Pancreas (tissue), 10 donors: ENCODE measurements at regions not wholly inside any gene's neighbourhood (a gene's known extent, or its start where the extent isn't known, plus 50 kb on each side); places are given as distances from the start of the nearest gene placed in this dataset.
A peak's percentile ranks its signal among the peaks of the same experiment; 100 is the strongest.

Experiments
- ATAC-seq, 4 donors: fragments of 200-7000 bp; cut with Tn5 transposase; one replicate each; pipeline versions ENCODE4 v1.8.0 to v1.9.1; 2020; ENCODE audit warnings: mild to moderate bottlenecking in 4 of 4, moderate library complexity in 4 of 4
- DNase-seq, 6 donors: peaks; one replicate each; pipeline ENCODE4 v3.0.0-alpha.2; 2020
- FAIRE-seq: peaks from 2 replicates; lab custom pipeline; 2012; peaks lifted over from hg19 to GRCh38; lab: Jason Lieb, UNC
- H3K27ac ChIP-seq, 4 donors: fragments of 200-600 bp; sonication (generic); 1 replicate in 3 of 4; 2 replicates in 1 of 4; pipeline versions ENCODE4 v1.5.0 to v1.8.0; 2020
- H3K27me3 ChIP-seq, 4 donors: fragments of 200-600 bp; one replicate each; pipeline ENCODE4 v1.8.0; 2021
- H3K36me3 ChIP-seq, 3 donors: fragments of 200-600 bp; sonication (generic) in 1 of 3; one replicate each; pipeline versions ENCODE4 v1.5.0 to v1.8.0; 2020 to 2021
- H3K4me1 ChIP-seq, 3 donors: fragments of 200-600 bp; one replicate each; pipeline ENCODE4 v1.8.0; 2021
- H3K4me3 ChIP-seq, 4 donors: fragments of 200-600 bp; sonication (generic) in 2 of 4; one replicate each; pipeline versions ENCODE4 v1.5.0 to v1.8.0; 2020 to 2021
- H3K9me3 ChIP-seq, 4 donors: fragments of 200-600 bp; one replicate each; pipeline ENCODE4 v1.8.0; 2021
- WGBS, 2 donors: extraction: QIAGEN DNeasy Blood & Tissue Kit; methylation state at CpG; one replicate each; pipeline ENCODE4 v1.1.7; 2013; 5-methylcytosine and 5-hydroxymethylcytosine counted together
- intact Hi-C, 3 donors: fragments of 100-400 bp; cut with DNase I; formaldehyde crosslinking; loops; one replicate each; pipeline versions ENCODE4 v1.11.1 to v1.14.2; 2022
- TF ChIP-seq, protein P1 (sequence below), 4 donors: fragments of 200-600 bp; sonication (generic) in 3 of 4; IDR thresholded peaks; one replicate each; pipeline versions ENCODE4 v1.5.0 to v1.8.0; 2021; ENCODE audit warnings: antibody characterized with exemption in 4 of 4
- donor health status: healthy with polysubstance abuse.
- donor health status: DM: no; HTN: no; CAD: no; lungs with moderate emphysema.
- donor health status: DM: no; HTN: no; CAD: no.
- donor health status: control.
- donor health status: control.
- donor health status: Bipolar disorder and iron deficiency.
- donor health status: DM: yes; HTN: yes; CAD: no.
- donor health status: DM: no; HTN: no; CAD: no.
- donor health status: DM: no; HTN: no; CAD: no.
- donor health status: DM: yes; HTN: yes; CAD: no.

DNA sequence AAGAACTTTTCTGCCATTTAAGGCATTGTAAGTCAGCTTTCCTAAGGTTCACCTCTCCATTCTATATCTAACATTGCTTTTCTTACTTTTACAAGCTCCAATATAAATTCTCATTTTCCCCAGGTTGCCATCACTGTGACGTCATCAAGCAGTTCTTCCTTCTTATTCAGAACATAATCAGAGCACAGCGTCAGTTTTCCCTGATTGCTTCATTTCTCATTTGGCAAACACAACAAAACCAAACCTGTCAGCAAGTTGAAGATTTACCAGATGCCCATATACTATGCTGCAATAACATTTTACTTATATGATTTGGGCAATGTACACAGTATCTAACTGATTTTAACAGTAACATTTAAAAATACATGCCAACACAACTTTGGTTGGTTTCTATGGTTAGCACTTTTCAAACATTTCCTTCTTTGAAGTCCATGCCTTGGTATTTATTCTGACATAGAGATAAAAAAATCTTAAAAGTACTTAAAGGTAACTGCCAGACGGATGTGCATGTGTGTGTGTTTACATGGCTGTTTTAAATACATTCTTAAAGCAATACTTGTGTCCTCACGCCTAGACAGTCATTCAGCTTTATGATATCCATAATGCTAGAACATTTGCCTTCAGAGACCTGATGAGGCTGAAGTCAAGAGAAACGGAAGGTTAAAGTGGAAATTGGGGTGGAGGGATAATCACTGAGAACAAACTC, 264.0 kb downstream of the KLF12 start:
- intact Hi-C loops: no loop called here
- ATAC-seq (no peak), DNase-seq (no peak), FAIRE-seq (peak; percentile 29)
- no peak overlapping the region for H3K4me3 ChIP-seq
- no peaks in the 10 kb centered on the region for H3K36me3 ChIP-seq
- no peak overlapping the region for H3K27ac ChIP-seq
- H3K4me1 ChIP-seq: no peaks in the 10 kb centered on the region
- H3K9me3 ChIP-seq: no peaks in the 10 kb centered on the region
- WGBS, 2 donors: 42 to 50% methylated on average over 5 of the region's 5 CpGs
- H3K27me3 ChIP-seq: no peaks in the 10 kb centered on the region
- TF ChIP-seq, protein P1, sequence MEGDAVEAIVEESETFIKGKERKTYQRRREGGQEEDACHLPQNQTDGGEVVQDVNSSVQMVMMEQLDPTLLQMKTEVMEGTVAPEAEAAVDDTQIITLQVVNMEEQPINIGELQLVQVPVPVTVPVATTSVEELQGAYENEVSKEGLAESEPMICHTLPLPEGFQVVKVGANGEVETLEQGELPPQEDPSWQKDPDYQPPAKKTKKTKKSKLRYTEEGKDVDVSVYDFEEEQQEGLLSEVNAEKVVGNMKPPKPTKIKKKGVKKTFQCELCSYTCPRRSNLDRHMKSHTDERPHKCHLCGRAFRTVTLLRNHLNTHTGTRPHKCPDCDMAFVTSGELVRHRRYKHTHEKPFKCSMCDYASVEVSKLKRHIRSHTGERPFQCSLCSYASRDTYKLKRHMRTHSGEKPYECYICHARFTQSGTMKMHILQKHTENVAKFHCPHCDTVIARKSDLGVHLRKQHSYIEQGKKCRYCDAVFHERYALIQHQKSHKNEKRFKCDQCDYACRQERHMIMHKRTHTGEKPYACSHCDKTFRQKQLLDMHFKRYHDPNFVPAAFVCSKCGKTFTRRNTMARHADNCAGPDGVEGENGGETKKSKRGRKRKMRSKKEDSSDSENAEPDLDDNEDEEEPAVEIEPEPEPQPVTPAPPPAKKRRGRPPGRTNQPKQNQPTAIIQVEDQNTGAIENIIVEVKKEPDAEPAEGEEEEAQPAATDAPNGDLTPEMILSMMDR (IDR thresholded peaks at IDR 0.05): no peak

DNA sequence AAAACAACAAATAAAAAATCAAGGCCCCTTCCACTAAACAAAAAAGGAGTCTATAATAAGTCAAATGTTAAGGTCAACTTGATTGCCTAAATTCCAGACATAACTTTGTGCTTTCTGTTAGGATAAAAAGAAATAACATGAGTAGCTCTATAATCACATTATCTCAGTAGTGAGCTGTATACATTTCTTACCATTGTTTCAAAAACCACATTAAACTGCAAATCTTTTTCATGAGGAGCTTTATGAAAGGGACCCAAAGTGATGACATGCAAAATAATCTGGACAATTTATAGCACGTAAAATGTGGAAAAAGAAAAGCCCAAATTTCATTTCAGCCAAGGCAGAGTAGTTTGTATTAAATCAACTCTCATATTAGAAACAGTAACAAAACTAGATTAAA, 269.2 kb downstream of the KLF12 start:
- no peak for FAIRE-seq
- DNase-seq: no peak
- ATAC-seq: no peak

DNA sequence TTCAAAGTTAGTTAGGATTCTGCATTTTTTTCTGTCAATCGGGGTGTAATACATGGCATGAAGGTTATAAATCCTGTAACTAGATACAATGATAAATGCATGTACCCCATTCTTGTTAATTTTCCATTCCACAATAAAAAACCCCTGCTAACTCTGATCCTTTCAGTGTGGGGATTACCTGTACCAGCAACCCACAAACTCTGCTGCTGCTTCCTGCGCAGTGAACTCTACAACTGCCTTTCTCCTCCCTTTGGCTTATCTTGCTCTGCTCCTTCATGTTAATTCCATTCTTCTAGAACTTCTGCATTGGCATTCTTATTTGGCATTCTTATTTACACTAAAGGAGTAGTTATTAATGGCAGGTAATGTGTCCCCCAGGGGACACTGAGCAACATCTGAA, 273.1 kb downstream of the KLF12 start:
- no peaks in the 10 kb centered on the region for H3K4me1 ChIP-seq
- intact Hi-C loops: no loop called here
- no peak for ATAC-seq
- H3K9me3 ChIP-seq: peaks cover 0 to 4% (median 0%) of the 10 kb centered on the region in 4 donors
- no peak overlapping the region for H3K27ac ChIP-seq
- H3K27me3 ChIP-seq: no peaks in the 10 kb centered on the region
- no peak overlapping the region for H3K4me3 ChIP-seq
- no peaks in the 10 kb centered on the region for H3K36me3 ChIP-seq
- FAIRE-seq: no peak
- DNase-seq: no peak
- TF ChIP-seq, protein P1 (IDR thresholded peaks at IDR 0.05): no peak
- WGBS, 2 donors: 85 to 93% methylated on average over 2 of the region's 2 CpGs

More for the DNA sequence above, 269.2 kb downstream of the KLF12 start:
- intact Hi-C loops: no loop called here
- Histone ChIP-seq H3K27ac (no peak overlapping the region), H3K4me1 (no peaks in the 10 kb centered on the region), H3K36me3 (no peaks in the 10 kb centered on the region), H3K9me3 (peaks cover 0 to 4% (median 0%) of the 10 kb centered on the region in 4 donors), H3K27me3 (no peaks in the 10 kb centered on the region), H3K4me3 (no peak overlapping the region)
- WGBS, 2 donors: 85 to 92% methylated on average over 1 of the region's 1 CpG
- TF ChIP-seq, protein P1 (IDR thresholded peaks at IDR 0.05): no peak

DNA sequence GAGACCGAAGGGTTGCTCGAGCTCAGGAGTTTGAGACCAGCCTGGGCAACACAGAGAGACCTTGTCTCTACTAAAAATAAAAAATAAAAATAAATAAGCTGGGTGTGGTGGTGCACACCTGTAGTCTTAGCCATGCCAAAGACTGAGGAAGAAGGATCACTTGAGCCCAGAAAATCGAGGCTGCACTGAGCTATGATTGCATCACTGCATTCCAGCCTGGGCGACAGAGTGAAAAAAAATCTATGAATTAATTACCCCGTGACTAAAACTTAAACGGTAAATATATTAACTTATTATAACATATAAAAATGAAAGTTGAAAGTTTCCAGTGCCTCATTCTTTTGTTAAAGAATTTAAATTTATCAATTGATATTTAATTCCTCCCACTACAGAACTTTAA, 273.7 kb downstream of the KLF12 start:
- Histone ChIP-seq H3K4me3 (no peak overlapping the region), H3K9me3 (peaks cover 0 to 4% (median 0%) of the 10 kb centered on the region in 4 donors), H3K36me3 (no peaks in the 10 kb centered on the region), H3K27me3 (no peaks in the 10 kb centered on the region), H3K4me1 (no peaks in the 10 kb centered on the region), H3K27ac (no peak overlapping the region)
- intact Hi-C loops: no loop called here
- no peak for FAIRE-seq
- TF ChIP-seq, protein P1 (IDR thresholded peaks at IDR 0.05): no peak
- no peak for ATAC-seq
- 58 to 69% methylated on average over 6 of the region's 6 CpGs for WGBS, 2 donors
- DNase-seq: no peak

DNA sequence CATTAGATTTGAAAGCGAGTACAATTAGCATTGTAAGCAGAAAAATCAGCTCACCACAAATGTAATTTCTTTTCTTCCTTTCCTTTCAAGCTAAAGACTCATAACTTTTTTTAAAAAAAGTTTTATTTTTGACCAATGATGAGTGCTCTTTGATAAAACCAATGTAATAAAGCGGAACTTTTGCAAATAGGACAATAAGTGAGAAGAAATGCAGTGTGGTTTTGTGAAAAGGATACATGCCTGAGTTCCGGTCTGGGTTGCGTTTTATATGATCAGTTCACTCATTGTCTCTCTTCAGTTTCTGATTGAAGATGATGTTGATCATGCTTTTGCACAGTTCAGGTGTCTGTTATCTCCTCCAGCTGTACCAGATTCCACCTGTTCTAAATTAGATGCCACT, 274.4 kb downstream of the KLF12 start:
- H3K4me3 ChIP-seq: no peak overlapping the region
- FAIRE-seq (no peak), ATAC-seq (no peak), DNase-seq (no peak)
- no peaks in the 10 kb centered on the region for H3K36me3 ChIP-seq
- peaks cover 0 to 4% (median 0%) of the 10 kb centered on the region in 4 donors for H3K9me3 ChIP-seq
- no peaks in the 10 kb centered on the region for H3K4me1 ChIP-seq
- TF ChIP-seq, protein P1 (IDR thresholded peaks at IDR 0.05): no peak
- no peaks in the 10 kb centered on the region for H3K27me3 ChIP-seq
- WGBS, 2 donors: 66 to 72% methylated on average over 4 of the region's 4 CpGs
- intact Hi-C loops: no loop called here
- H3K27ac ChIP-seq: no peak overlapping the region
